ENCODE measurements at regions not wholly inside any gene's neighbourhood (a gene's known extent, or its start where the extent isn't known, plus 50 kb on each side); places are given as distances from the start of the nearest gene placed in this dataset.

GRCh38 chr5:5643481-5643880, 221.0 kb downstream of the ICE1 start:
- DNase-seq (ENCODE audit: low read depth) = no peak
- TF ChIP-seq, protein P1, sequence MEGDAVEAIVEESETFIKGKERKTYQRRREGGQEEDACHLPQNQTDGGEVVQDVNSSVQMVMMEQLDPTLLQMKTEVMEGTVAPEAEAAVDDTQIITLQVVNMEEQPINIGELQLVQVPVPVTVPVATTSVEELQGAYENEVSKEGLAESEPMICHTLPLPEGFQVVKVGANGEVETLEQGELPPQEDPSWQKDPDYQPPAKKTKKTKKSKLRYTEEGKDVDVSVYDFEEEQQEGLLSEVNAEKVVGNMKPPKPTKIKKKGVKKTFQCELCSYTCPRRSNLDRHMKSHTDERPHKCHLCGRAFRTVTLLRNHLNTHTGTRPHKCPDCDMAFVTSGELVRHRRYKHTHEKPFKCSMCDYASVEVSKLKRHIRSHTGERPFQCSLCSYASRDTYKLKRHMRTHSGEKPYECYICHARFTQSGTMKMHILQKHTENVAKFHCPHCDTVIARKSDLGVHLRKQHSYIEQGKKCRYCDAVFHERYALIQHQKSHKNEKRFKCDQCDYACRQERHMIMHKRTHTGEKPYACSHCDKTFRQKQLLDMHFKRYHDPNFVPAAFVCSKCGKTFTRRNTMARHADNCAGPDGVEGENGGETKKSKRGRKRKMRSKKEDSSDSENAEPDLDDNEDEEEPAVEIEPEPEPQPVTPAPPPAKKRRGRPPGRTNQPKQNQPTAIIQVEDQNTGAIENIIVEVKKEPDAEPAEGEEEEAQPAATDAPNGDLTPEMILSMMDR (IDR thresholded peaks at IDR 0.05; ENCODE audit: insufficient read depth, low read length, poor library complexity, severe bottlenecking) = no peak
- no peaks in the 10 kb centered on the region for H3K27me3 ChIP-seq (ENCODE audit: control insufficient read depth, insufficient read depth, low read length)
- H3K36me3 ChIP-seq (ENCODE audit: control insufficient read depth, insufficient read depth, low read length) = no peaks in the 10 kb centered on the region
- H3K4me3 ChIP-seq (ENCODE audit: low read depth, low read length) = no peak overlapping the region

GRCh38 chr5:5638211-5638610, 215.7 kb downstream of the ICE1 start:
- no peak overlapping the region for H3K4me3 ChIP-seq (ENCODE audit: low read depth, low read length)
- TF ChIP-seq, protein P1 (IDR thresholded peaks at IDR 0.05; ENCODE audit: insufficient read depth, low read length, poor library complexity, severe bottlenecking) = no peak
- no peaks in the 10 kb centered on the region for H3K36me3 ChIP-seq (ENCODE audit: control insufficient read depth, insufficient read depth, low read length)
- no peak for DNase-seq (ENCODE audit: low read depth)
- no peaks in the 10 kb centered on the region for H3K27me3 ChIP-seq (ENCODE audit: control insufficient read depth, insufficient read depth, low read length)

GRCh38 chr5:5637173-5637572, 214.7 kb downstream of the ICE1 start:
- H3K27me3 ChIP-seq (ENCODE audit: control insufficient read depth, insufficient read depth, low read length) = no peaks in the 10 kb centered on the region
- TF ChIP-seq, protein P1 (IDR thresholded peaks at IDR 0.05; ENCODE audit: insufficient read depth, low read length, poor library complexity, severe bottlenecking) = no peak
- no peaks in the 10 kb centered on the region for H3K36me3 ChIP-seq (ENCODE audit: control insufficient read depth, insufficient read depth, low read length)
- DNase-seq (ENCODE audit: low read depth) = no peak
- H3K4me3 ChIP-seq (ENCODE audit: low read depth, low read length) = no peak overlapping the region

- Histone ChIP-seq H3K27me3 (ENCODE audit: control insufficient read depth, insufficient read depth, low read length) (no peaks in the 10 kb centered on the region), H3K36me3 (ENCODE audit: control insufficient read depth, insufficient read depth, low read length) (no peaks in the 10 kb centered on the region), H3K4me3 (ENCODE audit: low read depth, low read length) (no peak overlapping the region)
- TF ChIP-seq, protein P1 (IDR thresholded peaks at IDR 0.05; ENCODE audit: insufficient read depth, low read length, poor library complexity, severe bottlenecking) = no peak
- no peak for DNase-seq (ENCODE audit: low read depth)
Measured at GRCh38 chr5:5634817-5635216, 212.3 kb downstream of the ICE1 start.

- DNase-seq (ENCODE audit: low read depth) = no peak
- Histone ChIP-seq H3K36me3 (ENCODE audit: control insufficient read depth, insufficient read depth, low read length) (no peaks in the 10 kb centered on the region), H3K27me3 (ENCODE audit: control insufficient read depth, insufficient read depth, low read length) (no peaks in the 10 kb centered on the region), H3K4me3 (ENCODE audit: low read depth, low read length) (no peak overlapping the region)
- TF ChIP-seq, protein P1 (IDR thresholded peaks at IDR 0.05; ENCODE audit: insufficient read depth, low read length, poor library complexity, severe bottlenecking) = no peak
Measured at GRCh38 chr5:5633579-5633978, 211.1 kb downstream of the ICE1 start.

DNA sequence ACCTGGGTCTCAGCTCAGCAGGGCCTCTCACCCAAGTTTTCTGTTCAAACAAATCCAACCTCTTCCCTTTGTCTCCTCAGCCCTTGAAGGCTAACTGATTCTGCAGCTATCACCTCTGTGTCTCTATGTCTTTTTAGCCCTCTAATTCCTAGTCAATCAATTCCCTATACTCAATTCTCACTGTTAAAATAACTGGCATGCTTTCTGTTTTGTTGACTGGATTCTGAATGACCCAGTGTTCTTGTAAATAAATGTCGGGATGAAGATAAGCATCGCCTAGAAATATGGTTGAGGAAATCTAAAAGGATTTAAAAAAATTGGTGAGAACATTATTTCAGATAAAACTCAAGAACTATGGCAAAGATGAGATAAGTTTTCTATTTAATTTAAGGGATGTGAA, 210.2 kb downstream of the ICE1 start:
- Histone ChIP-seq H3K27me3 (ENCODE audit: control insufficient read depth, insufficient read depth, low read length) (no peaks in the 10 kb centered on the region), H3K36me3 (ENCODE audit: control insufficient read depth, insufficient read depth, low read length) (no peaks in the 10 kb centered on the region), H3K4me3 (ENCODE audit: low read depth, low read length) (no peak overlapping the region)
- TF ChIP-seq, protein P1 (IDR thresholded peaks at IDR 0.05; ENCODE audit: insufficient read depth, low read length, poor library complexity, severe bottlenecking) = no peak
- DNase-seq (ENCODE audit: low read depth) = no peak
